BJ (cell line): ENCODE measurements at regions not wholly inside any gene's neighbourhood (a gene's known extent, or its start where the extent isn't known, plus 50 kb on each side); places are given as distances from the start of the nearest gene placed in this dataset.

Experiments
- CTCF ChIA-PET: fragments of 350-600 bp; formaldehyde crosslinking; extraction: SDS; loops from one replicate; lab custom pipeline; 2021; ENCODE audit warnings: antibody characterized with exemption, inconsistent platforms; lab: Yijun Ruan, JAX
- POLR2A ChIA-PET: fragments of 300-600 bp; sonication (Branson Sonifier 250); formaldehyde crosslinking; extraction: SDS; loops from one replicate; lab custom pipeline; 2021; ENCODE audit warnings: antibody characterized with exemption; lab: Charles Lee
- DNase-seq: peaks from one replicate; pipeline ENCODE4 v3.0.0-alpha.2; 2011; ENCODE audit warnings: low read depth
- H3K27me3 ChIP-seq: 2 replicates; pipeline ENCODE4 v1.6.0; 2011; ENCODE audit warnings: low read length; ENCODE audit not compliant: control insufficient read depth, insufficient read depth
- H3K36me3 ChIP-seq: 2 replicates; pipeline ENCODE4 v1.5.1; 2011; ENCODE audit warnings: low read length; ENCODE audit not compliant: control insufficient read depth, insufficient read depth
- H3K4me3 ChIP-seq: 2 replicates; pipeline ENCODE4 v1.5.1; 2011; ENCODE audit warnings: low read depth, mild to moderate bottlenecking, control low read depth, low read length
- CTCF ChIP-seq: IDR thresholded peaks from 2 replicates; pipeline ENCODE4 v1.5.1; 2011; ENCODE audit warnings: low read depth, mild to moderate bottlenecking, control low read depth, inconsistent platforms, low read length, moderate library complexity; ENCODE audit not compliant: insufficient read depth

- Histone ChIP-seq H3K27me3 (no peaks in the 10 kb centered on the region), H3K4me3 (no peak overlapping the region), H3K36me3 (no peaks in the 10 kb centered on the region)
- no peak for DNase-seq
- ChIA-PET POLR2A (no interaction called here), CTCF (no interaction called here)
- TF ChIP-seq CTCF, result no peak
These were observed 65.8 kb upstream of the KCNA1 start for GRCh38 chr12:4843907-4844306.

- Histone ChIP-seq H3K4me3 (no peak overlapping the region), H3K27me3 (no peaks in the 10 kb centered on the region; the same call in 1 of the 2 replicates), H3K36me3 (no peaks in the 10 kb centered on the region)
- TF ChIP-seq CTCF, result no peak
- no peak for DNase-seq
- ChIA-PET CTCF (interaction anchor here (1.0 to 2.8 kb wide), 5 partner anchors 10 to 236 kb away, joined by 3 to 15 read pairs (median 6); no protein-coding TSS in a partner anchor), POLR2A (no interaction called here)
These were observed 62.0 kb upstream of the KCNA1 start for GRCh38 chr12:4847713-4848112.

- Histone ChIP-seq H3K27me3 (no peaks in the 10 kb centered on the region; the same call in 1 of the 2 replicates), H3K36me3 (no peaks in the 10 kb centered on the region), H3K4me3 (no peak overlapping the region)
- no peak for DNase-seq
- TF ChIP-seq CTCF, result peak; percentile 82
- ChIA-PET CTCF (interaction anchor here (0.9 to 2.8 kb wide), 10 partner anchors 8 to 235 kb away, joined by 3 to 15 read pairs (median 4); no protein-coding TSS in a partner anchor), POLR2A (interaction anchor here (0.5 kb wide), 1 partner anchor 685 kb away, joined by 6 read pairs; no protein-coding TSS in a partner anchor)
These were observed 60.6 kb upstream of the KCNA1 start for GRCh38 chr12:4849115-4849541.

GRCh38 chr12:4849795-4850345 is 59.8 kb upstream of the KCNA1 start:
- H3K27me3 ChIP-seq, result no peaks in the 10 kb centered on the region; the same call in 1 of the 2 replicates
- no peak for TF ChIP-seq CTCF
- ChIA-PET POLR2A (no interaction called here), CTCF (interaction anchor here (0.8 to 2.8 kb wide), 6 partner anchors 8 to 234 kb away, joined by 3 to 15 read pairs (median 4); no protein-coding TSS in a partner anchor)
- H3K36me3 ChIP-seq, result no peaks in the 10 kb centered on the region
- no peak overlapping the region for H3K4me3 ChIP-seq
- DNase-seq, result no peak

- Histone ChIP-seq H3K27me3 (no peaks in the 10 kb centered on the region; the same call in 1 of the 2 replicates), H3K4me3 (no peak overlapping the region), H3K36me3 (no peaks in the 10 kb centered on the region)
- no peak for TF ChIP-seq CTCF
- DNase-seq, result no peak
- POLR2A ChIA-PET, result no interaction called here
- CTCF ChIA-PET, result interaction anchor here (0.8 kb wide), 1 partner anchor 144 kb away, joined by 3 read pairs; no protein-coding TSS in a partner anchor
These were observed 58.8 kb upstream of the KCNA1 start for GRCh38 chr12:4850857-4851380.
